ENCODE measurements at regions not wholly inside any gene's neighbourhood (a gene's known extent, or its start where the extent isn't known, plus 50 kb on each side); places are given as distances from the start of the nearest gene placed in this dataset.

DNA sequence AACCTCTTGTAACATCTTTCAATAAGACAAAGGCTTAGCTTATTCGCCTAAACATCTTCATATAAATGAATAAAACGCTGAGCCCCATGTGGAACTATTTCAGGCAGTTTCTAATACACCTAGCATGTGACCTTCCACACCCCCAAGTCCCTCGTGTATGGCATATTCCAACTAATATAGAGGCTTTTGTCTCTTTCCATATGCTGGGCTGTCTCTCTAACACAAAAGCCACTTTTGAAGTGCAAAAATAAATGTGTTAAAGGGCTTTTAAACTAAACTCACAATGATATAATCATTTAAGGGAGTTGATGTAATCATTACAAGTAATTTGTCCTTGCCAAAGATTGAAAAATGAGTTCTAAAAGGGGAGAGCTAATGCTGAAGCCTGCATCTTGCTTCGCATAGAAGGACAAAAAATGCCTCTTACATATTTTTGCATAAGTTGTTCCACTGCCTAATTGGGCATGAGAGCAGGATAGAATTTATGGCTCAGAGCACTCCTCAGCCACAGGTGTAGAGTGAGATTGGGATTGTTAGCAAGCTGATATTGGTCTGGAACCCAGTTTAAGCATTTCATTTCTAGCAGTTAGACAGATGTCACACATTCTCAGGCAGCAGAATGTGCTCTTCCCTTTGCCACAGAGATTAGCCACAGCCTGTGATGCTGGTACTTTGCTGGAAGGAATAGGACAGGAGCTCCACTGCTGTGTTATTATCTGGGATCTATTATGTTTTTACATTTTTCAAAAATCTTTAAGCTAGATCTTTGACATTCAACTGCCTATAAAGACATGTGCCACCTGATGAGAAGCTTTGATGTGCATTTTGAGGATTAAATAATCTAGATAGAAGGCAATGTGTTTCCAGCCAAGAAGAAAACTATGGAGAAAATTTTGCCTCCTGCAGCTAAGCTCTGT is 1044.4 kb downstream of the ADGRL2 start:
- no peak for DNase-seq

DNA sequence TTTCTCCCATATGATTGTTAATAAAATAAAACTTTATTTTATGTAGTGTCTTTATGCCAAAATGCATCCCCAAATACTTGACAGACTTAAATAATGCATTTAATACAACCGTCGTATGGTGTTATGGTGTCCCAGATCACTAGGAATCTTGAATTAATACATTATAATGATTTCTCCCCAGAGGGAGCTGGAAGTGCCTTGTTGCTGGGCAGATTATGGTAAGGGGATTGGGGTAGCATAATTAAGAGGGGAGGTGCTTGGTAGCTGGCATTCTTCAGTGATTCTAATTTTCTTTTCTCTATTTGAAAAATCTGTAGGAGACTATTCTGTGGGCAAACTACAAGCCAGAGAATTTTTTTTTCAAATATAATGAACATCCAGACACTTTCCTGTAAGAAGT is 1043.7 kb downstream of the ADGRL2 start:
- no peak for DNase-seq

DNA sequence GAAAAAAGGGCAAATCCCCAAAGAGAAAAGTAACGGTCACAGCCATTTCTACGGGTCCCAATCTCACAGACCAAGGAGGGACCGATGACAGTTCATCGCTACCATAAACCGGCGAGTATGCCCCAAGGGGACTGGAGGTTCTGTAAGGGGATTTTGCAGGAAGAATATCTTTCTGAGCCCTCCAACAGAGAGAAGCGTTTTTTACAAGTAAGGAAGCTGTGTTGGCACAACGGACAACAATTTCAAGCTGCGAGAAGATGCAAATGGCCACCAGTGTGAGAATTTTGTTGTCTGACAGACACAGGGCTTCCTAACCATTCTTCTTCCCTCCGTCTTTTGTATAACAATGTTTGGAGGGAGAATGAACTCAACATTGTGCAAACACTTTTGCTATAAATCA is 1043.1 kb downstream of the ADGRL2 start:
- no peak for DNase-seq

GRCh38 chr1:82840192-82840591 is 1039.5 kb downstream of the ADGRL2 start:
- no peak for DNase-seq

GRCh38 chr1:82837766-82838465 is 1037.2 kb downstream of the ADGRL2 start:
- peak; percentile 10 for DNase-seq

- DNase-seq = no peak
These were observed 1036.4 kb downstream of the ADGRL2 start for GRCh38 chr1:82836973-82837680.

- no peak for DNase-seq
These were observed 1035.7 kb downstream of the ADGRL2 start for GRCh38 chr1:82836213-82836972.

DNA sequence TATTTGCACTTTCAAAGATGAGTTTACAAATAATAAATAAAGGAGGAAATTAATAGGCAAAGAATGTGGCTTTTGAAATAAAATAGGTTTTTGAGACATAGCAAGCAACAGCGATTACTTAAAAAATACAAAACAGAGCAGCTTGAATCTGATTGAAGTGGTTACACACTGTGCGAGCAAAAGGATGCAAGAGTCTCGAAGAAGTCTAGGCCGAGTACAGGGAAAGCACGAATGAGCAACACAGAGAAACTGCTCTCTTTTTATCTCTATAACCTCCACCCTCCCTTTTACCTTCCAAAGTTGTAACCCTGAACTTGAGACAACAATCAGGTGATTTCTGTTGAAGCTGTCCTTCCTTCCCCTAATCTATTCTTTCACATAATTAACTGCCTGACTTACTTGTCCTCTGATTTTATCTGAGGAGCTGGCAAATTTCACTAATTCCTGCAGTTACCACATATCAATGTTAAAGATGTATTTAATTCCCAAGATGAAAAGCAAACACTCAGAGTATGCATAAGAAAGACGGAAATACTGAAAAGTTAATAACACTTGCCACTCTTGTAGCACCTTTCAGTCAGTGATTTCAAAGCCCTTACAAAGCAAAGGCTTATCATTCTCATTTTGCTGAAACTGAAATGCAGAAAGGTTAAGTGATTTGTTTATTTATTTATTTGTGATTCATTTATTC is 1030.1 kb downstream of the ADGRL2 start:
- no peak for DNase-seq

DNA sequence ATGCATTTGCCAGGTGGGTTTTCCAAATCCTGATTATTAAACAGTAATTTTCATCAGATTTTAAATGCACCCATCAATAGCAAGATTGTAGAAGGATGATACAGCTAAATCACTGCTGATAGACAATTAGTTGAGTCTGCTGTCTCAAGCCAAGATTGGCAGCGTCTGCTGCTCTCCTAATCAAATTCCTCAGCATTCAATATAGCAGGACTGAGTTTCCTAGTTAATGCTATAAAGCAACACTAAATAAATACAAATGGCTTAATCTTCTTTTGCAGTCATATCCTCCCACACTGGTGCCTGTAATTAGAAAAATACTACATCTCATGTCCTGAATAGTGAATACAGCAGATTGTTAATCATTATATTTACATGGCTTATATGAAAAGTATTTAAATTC is 1028.8 kb downstream of the ADGRL2 start:
- no peak for DNase-seq

DNA sequence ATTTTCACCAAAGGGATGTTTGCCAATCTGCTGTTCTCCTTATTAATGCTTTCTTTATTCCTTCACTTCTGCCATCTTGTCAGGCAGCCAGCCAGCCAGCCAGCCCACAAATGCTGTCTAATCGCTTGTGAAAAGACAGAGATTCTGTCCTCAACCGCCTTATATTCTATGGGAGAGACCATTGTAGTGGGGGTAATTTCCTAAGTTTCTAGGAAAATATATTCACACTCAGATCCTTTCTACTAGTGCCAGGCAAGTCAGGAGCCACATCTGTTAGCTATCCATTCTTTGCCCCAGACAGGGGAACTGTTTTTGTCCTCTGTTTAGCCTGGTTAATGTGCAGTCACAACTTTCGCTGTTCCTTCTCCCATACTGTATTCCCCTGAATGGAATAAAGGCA is 1023.1 kb downstream of the ADGRL2 start:
- DNase-seq = no peak

DNA sequence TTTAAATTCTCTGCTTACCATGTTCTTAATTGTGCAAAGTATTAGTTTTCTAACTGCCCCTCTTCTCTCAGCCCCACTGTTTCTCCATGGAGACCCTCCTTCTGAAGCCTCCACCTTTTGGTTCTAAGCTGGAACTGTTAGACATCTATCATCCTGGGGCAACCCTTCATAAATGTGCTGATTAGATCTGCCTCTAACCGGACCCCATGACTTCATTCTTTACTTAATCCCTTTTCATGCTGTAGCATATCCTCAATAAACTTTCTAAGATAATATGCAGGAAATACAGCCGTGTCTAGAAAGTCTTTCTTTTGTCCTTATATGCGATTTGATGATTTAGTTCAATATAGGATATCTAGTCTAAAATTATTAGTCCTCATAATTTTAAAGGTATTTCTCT is 1020.1 kb downstream of the ADGRL2 start:
- no peak for DNase-seq

GRCh38 chr1:82819234-82819633 is 1018.5 kb downstream of the ADGRL2 start:
- no peak for DNase-seq

- DNase-seq = no peak
These were observed 1017.9 kb downstream of the ADGRL2 start for GRCh38 chr1:82818586-82818985.

DNA sequence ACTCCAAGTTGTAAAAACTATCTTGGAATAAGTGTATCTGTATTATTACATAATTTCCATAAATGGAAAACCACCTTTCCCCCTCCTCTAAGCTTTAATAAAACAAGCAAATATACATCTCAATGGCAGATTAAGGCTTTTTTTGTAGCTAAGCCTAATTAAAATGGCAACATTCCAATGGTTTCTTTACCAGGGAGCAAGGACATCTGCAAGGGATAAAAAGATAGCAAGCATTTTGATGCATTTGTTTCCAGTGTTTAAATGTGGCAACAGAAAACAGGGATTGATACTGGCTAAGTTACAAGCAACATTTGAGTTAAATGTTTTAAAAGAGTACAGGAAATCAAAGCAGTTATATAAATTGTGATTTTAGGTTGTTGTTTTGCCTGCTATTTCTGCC is 1012.7 kb downstream of the ADGRL2 start:
- no peak for DNase-seq

- DNase-seq = no peak
These were observed 1009.9 kb downstream of the ADGRL2 start for GRCh38 chr1:82810601-82811000.

DNA sequence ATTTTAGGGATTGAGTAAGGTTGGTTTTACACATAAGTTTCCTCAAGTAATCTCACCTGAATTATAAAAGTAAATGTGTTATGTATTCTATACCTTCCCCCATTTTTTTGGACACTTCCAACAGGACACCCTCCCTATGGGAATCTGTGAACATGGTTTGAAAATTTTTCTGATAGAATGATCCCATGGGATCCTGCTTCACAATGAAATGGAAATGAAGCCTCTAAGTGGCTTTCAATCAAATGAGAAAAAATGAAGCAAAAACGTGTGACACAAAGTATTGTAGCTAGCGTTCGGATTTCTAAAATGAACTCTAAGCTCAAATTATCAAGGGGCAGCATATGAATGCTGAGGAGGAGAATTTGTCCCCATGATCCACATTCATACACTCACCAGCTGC is 1006.8 kb downstream of the ADGRL2 start:
- no peak for DNase-seq

DNA sequence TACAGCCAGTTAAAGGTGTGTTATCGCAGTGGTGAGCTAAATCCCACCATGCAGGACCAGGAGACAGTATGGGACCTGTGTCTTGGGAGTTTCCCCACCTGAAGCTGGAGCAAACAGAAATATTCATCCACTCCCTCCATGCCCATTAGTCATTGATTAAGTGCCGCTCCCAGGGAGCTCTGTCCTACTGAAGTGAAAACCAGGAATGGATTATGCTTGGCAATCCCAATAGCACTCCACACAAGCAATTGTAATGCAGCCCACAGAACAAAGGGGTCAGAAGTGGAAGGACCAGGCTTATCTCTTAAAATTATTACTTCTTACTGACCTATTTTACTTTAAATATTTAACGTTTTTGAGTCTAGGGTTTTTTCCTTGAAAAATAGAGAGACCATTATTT is 1005.4 kb downstream of the ADGRL2 start:
- no peak for DNase-seq

- no peak for DNase-seq
These were observed 1000.4 kb downstream of the ADGRL2 start for GRCh38 chr1:82801176-82801575.

DNA sequence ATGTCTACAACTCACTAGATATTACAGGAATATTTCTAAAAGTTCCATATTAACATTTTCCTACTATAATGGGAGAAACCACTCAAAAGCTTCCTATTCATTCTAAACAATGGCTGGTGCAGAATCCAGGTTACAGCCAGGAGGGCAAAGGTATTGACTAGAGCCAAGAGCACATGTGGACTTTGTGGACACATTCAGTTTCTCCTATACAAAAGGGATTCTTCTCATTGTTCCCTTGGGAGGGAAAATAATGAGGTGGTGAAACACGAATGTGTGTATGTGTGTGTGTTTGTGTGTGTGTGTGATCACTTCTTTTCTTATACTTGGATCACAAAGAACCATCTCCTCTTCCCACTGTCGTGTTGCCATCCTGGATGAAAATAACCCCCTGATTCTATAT is 1000.0 kb downstream of the ADGRL2 start:
- no peak for DNase-seq

DNA sequence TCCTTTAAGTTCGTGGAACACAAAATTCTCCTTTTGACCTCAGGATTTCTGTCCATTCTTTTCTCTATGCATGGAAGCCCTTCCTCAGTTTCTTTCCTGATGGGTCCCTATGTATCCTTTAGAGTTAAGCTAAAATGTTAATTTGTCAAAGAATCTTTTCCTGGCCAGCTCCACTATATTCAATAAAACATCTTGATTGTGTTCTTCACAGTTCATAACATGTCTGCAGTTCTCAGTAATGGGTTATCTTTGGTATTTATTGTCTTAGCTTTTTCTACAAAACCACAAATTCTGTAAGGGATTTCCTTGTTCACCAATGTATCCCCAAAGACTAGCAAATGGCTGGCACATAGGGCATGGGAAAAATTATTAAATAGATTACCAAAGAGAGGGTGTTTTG is 998.5 kb downstream of the ADGRL2 start:
- no peak for DNase-seq

DNA sequence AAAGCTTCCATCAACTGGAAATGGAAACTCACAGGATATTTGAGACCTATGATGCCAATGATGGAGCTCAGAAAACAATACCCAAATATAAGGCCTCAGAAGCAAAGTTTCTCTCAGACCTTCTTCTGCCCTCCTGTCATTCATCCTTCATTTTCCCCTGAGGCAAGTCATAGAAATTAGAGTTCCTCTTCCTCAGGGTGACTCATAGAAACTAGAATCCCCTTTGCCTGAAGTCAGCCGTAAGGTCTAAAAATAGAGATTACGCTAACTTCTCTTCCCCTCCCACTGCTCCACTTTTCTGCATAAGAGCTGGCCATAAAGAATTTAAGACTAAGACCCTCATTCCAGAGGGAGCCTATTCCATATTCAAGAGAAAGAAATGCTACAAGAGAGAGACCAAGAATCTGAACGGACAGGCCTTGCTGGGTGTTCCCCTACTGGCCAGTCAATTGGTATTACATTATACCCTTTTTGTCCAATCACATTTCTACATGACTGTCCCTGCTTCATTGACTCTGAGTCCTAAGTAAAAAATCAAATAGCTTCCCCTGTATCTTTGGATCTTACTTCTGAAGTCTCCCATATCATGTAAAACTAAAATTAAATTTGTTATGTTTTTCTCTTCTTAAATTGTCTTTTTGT is 994.9 kb downstream of the ADGRL2 start:
- DNase-seq = no peak

DNA sequence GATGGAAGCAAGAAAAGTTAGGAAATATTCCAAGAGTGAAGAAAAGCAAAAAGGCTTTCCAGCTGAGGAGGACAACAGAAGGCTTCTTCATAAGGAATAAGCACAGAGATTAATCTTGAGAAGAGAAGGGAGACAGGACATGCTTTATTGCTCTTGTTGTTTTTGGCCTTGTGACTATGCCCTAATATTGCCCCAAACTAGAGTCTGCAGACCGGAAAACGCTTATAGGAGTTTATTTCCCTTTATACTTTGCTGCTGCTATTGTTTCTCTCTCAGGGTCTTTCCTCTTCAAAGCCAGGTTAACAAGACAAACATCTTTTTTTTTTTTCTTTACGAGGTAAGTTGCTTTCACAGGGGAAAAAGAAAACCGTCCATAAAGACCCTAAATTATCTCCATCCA is 991.4 kb downstream of the ADGRL2 start:
- no peak for DNase-seq
